Astrocyte of the cerebellum (primary cell): ENCODE measurements at regions not wholly inside any gene's neighbourhood (a gene's known extent, or its start where the extent isn't known, plus 50 kb on each side); places are given as distances from the start of the nearest gene placed in this dataset.

Source experiments
- DNase-seq: peaks from one replicate; pipeline ENCODE4 v3.0.0-alpha.2; 2011; ENCODE audit warnings: low read depth
- H3K4me3 ChIP-seq: 2 replicates; pipeline ENCODE4 v1.5.1; 2011; ENCODE audit warnings: mild to moderate bottlenecking, low read depth, low read length, moderate library complexity
- in situ Hi-C: cut with HindIII; loops from 2 replicates; pipeline ENCODE4 v1.10.0; 2017; ENCODE audit warnings: low sequenced_read_pairs
- TF ChIP-seq, protein P1 (sequence below): IDR thresholded peaks from 2 replicates; pipeline ENCODE4 v1.5.1; 2012; ENCODE audit warnings: low read length, low read depth, moderate library complexity, mild to moderate bottlenecking; ENCODE audit errors: missing control alignments

DNA sequence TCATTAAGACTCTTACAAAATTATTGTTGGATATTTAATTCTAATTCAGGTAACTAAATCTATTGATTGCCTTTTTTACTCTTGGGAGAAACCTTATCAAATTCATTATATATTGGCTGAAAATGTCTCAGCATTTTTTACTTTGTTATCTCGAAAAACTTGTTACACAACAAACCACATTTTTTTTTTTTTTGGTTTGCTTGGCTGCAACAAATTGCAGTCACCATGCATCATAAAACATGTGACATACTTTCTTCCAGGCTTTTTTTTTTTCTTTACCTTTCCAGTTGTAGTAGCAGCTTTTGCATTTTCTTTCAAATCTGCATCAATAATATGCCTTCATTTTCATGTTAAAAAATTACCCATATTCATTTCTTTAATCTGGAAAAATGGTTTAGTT, 186.7 kb downstream of the TDRD15 start:
- TF ChIP-seq, protein P1, sequence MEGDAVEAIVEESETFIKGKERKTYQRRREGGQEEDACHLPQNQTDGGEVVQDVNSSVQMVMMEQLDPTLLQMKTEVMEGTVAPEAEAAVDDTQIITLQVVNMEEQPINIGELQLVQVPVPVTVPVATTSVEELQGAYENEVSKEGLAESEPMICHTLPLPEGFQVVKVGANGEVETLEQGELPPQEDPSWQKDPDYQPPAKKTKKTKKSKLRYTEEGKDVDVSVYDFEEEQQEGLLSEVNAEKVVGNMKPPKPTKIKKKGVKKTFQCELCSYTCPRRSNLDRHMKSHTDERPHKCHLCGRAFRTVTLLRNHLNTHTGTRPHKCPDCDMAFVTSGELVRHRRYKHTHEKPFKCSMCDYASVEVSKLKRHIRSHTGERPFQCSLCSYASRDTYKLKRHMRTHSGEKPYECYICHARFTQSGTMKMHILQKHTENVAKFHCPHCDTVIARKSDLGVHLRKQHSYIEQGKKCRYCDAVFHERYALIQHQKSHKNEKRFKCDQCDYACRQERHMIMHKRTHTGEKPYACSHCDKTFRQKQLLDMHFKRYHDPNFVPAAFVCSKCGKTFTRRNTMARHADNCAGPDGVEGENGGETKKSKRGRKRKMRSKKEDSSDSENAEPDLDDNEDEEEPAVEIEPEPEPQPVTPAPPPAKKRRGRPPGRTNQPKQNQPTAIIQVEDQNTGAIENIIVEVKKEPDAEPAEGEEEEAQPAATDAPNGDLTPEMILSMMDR, result no peak
- in situ Hi-C loops, result no loop called here
- DNase-seq, result no peak
- H3K4me3 ChIP-seq, result no peak overlapping the region

DNA sequence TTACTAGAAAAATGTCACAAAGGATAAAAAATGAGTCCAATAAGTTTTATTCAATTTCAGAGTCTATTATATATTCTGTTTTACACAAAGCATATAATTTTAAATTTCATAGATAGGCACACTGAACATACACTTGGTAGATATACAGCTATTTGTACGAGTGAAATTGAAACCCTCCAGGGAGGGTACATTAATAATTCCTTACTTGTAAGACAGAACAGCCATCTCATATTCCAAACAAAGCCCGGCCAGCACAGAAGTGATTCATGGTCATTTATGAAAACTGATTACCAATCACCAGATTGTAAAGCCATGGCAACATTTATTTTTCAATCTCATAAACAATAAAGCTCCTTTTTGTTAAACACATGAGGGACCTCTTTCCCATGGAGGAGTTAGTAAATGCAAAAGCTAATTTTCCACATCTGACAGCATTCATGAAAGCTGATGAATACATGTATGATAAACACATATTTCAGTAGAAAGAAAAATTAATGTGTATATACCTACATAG, 190.6 kb downstream of the TDRD15 start:
- DNase-seq, result no peak
- in situ Hi-C loops, result no loop called here
- TF ChIP-seq, protein P1, result no peak
- H3K4me3 ChIP-seq, result no peak overlapping the region

DNA sequence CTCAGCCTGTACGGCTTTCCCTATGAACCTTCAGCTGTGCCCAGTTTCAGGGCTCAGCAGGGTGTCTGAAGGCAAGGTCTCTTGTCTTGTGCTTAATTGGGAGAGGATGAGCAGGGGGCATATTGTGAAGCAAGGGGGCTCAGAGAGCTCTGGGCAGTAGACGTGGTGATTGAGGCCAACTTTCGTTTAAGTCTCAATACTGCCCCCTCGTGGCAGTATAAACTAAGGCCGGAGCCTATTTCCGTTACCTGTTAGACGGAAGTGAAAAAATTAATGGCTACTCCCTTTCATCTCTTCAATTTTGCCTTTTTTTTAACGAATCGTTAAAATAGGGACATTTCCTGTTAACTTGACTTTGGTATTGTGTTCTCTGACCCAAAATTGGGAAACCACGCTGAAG, 193.4 kb downstream of the TDRD15 start:
- TF ChIP-seq, protein P1, result peak; percentile 27
- in situ Hi-C loops, result no loop called here

DNA sequence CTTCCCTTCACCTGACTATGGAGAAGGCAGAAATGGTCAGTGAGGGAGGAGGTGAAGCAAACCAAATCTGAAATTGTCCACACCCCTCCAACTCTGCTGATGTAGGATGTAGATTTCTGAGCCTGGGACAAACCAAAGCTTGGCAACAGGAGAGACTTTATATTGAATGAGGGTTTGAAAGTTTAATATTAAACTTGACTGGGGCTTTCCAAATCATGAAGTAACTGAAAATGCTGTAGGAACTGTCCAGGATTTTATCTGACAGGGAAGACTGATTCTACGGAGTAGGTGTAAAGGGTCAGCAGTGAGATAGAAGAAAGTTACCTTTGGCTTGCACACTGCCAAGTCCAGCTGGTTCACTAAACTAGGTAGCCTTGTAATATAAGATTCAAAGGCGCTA, 194.5 kb downstream of the TDRD15 start:
- TF ChIP-seq, protein P1, result no peak
- DNase-seq, result no peak
- no peak overlapping the region for H3K4me3 ChIP-seq
- in situ Hi-C loops, result no loop called here

More for the DNA sequence above, 193.4 kb downstream of the TDRD15 start:
- H3K4me3 ChIP-seq, result no peak overlapping the region
- no peak for DNase-seq

DNA sequence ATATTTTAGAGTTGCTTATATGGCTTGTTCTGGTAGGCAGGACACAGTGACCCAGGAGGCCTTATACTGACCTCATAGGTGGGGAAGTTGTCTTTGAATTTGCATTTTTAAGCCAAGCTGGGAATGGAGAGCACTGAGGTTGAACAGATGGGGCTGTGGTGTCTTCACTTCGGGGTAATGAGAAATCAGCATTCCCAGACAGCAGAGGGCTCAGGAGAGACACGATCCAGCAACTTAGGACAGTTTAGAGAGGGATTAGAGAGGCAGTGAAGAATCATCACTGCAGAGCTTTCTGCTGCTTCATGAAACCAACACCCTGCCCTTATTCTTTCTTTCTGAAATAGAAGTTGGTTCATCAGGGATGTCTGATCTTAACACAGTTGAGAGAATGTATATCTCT, 202.4 kb downstream of the TDRD15 start:
- in situ Hi-C loops, result no loop called here
- TF ChIP-seq, protein P1, result no peak
- no peak for DNase-seq
- H3K4me3 ChIP-seq, result no peak overlapping the region

DNA sequence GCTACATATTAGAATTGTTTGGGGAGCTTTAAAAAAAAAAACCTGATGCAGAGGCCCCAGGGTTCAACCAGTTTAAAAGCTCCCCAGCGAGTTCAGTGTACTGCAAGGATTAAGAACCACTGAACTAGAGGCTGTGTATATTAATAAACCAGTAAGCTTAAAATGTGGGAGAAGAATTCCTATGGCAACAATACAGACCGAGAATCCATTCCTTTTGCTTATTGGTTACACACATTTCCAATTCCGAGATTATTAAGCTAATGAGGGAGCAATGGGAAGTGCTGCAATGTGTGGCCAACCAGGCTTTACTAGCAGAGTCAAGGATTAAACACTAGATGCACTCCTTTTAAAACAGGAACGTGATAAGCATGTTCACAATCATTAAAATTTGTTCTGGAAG, 204.4 kb downstream of the TDRD15 start:
- H3K4me3 ChIP-seq, result no peak overlapping the region
- in situ Hi-C loops, result no loop called here
- TF ChIP-seq, protein P1, result no peak
- DNase-seq, result no peak
